Bronchial epithelial cell (primary cell): ENCODE measurements at regions not wholly inside any gene's neighbourhood (a gene's known extent, or its start where the extent isn't known, plus 50 kb on each side); places are given as distances from the start of the nearest gene placed in this dataset.

Source experiments
- DNase-seq: peaks from one replicate; pipeline ENCODE4 v3.0.0-alpha.2; 2010; ENCODE audit warnings: low read depth
- FAIRE-seq: peaks from 2 replicates; lab custom pipeline; 2011; peaks lifted over from hg19 to GRCh38; lab: Jason Lieb, UNC
- H3K27me3 ChIP-seq: 2 replicates; pipeline ENCODE4 v1.5.1; 2011; ENCODE audit warnings: low read length; ENCODE audit not compliant: control insufficient read depth, insufficient read depth
- H3K36me3 ChIP-seq: 2 replicates; pipeline ENCODE4 v1.5.1; 2011; ENCODE audit warnings: low read length; ENCODE audit not compliant: control insufficient read depth, insufficient read depth
- H3K4me3 ChIP-seq: 2 replicates; pipeline ENCODE4 v1.5.1; 2011; ENCODE audit warnings: mild to moderate bottlenecking, low read depth, low read length, control low read depth
- TF ChIP-seq, protein P1 (sequence below): IDR thresholded peaks from 2 replicates; pipeline ENCODE4 v1.5.1; 2011; ENCODE audit warnings: mild to moderate bottlenecking, moderate library complexity, low read length, control low read depth, inconsistent platforms; ENCODE audit not compliant: insufficient read depth, severe bottlenecking

DNA sequence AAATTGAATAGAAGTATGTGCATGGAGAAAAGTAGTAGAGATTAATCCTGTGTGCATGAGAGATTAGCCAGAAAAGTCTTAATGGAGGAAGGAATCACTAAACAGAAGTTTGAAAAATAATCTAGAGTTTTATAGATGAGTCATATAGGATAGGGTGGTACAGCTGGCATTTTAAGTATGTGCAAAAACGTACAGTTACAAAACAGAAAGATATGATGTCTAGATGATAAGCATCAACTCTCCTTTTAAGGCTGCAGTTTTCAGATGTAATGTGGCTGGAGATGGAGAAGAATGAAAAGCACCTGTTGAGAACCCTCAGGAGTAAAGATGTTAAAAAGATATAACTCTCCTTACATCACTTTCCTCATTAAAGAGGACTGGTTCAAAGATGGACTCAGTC, 271.3 kb downstream of the STK31 start:
- DNase-seq (no peak), FAIRE-seq (no peak)
- no peaks in the 10 kb centered on the region for H3K36me3 ChIP-seq
- TF ChIP-seq, protein P1, sequence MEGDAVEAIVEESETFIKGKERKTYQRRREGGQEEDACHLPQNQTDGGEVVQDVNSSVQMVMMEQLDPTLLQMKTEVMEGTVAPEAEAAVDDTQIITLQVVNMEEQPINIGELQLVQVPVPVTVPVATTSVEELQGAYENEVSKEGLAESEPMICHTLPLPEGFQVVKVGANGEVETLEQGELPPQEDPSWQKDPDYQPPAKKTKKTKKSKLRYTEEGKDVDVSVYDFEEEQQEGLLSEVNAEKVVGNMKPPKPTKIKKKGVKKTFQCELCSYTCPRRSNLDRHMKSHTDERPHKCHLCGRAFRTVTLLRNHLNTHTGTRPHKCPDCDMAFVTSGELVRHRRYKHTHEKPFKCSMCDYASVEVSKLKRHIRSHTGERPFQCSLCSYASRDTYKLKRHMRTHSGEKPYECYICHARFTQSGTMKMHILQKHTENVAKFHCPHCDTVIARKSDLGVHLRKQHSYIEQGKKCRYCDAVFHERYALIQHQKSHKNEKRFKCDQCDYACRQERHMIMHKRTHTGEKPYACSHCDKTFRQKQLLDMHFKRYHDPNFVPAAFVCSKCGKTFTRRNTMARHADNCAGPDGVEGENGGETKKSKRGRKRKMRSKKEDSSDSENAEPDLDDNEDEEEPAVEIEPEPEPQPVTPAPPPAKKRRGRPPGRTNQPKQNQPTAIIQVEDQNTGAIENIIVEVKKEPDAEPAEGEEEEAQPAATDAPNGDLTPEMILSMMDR, result no peak
- no peak overlapping the region for H3K4me3 ChIP-seq
- no peaks in the 10 kb centered on the region for H3K27me3 ChIP-seq

GRCh38 chr7:23981758-23982157, 271.7 kb downstream of the STK31 start:
- no peaks in the 10 kb centered on the region for H3K27me3 ChIP-seq
- no peak for FAIRE-seq

GRCh38 chr7:24005517-24005916, 278.5 kb upstream of the NPY start:
- H3K36me3 ChIP-seq, result no peaks in the 10 kb centered on the region

More at GRCh38 chr7:23981758-23982157, 271.7 kb downstream of the STK31 start:
- H3K4me3 ChIP-seq, result no peak overlapping the region
- TF ChIP-seq, protein P1, result no peak
- DNase-seq, result no peak
- H3K36me3 ChIP-seq, result no peaks in the 10 kb centered on the region

GRCh38 chr7:24010495-24010894, 273.5 kb upstream of the NPY start:
- TF ChIP-seq, protein P1, result no peak
- no peaks in the 10 kb centered on the region for H3K36me3 ChIP-seq
- FAIRE-seq (no peak), DNase-seq (no peak)
- no peaks in the 10 kb centered on the region for H3K27me3 ChIP-seq
- H3K4me3 ChIP-seq, result no peak overlapping the region

More at GRCh38 chr7:24005517-24005916, 278.5 kb upstream of the NPY start:
- no peaks in the 10 kb centered on the region for H3K27me3 ChIP-seq
- FAIRE-seq, result no peak
- TF ChIP-seq, protein P1, result no peak
- H3K4me3 ChIP-seq, result no peak overlapping the region
- DNase-seq, result no peak

- FAIRE-seq, result no peak
- no peak for DNase-seq
- Histone ChIP-seq H3K27me3 (no peaks in the 10 kb centered on the region), H3K36me3 (no peaks in the 10 kb centered on the region), H3K4me3 (no peak overlapping the region)
- TF ChIP-seq, protein P1, result no peak
These were observed 266.5 kb upstream of the NPY start for GRCh38 chr7:24017519-24017918.

- DNase-seq (no peak), FAIRE-seq (no peak)
- no peaks in the 10 kb centered on the region for H3K36me3 ChIP-seq
- H3K27me3 ChIP-seq, result no peaks in the 10 kb centered on the region
- no peak overlapping the region for H3K4me3 ChIP-seq
- TF ChIP-seq, protein P1, result no peak
These were observed 265.7 kb upstream of the NPY start for GRCh38 chr7:24018331-24018730.
